HepG2 (cell line): ENCODE measurements at regions not wholly inside any gene's neighbourhood (a gene's known extent, or its start where the extent isn't known, plus 50 kb on each side); places are given as distances from the start of the nearest gene placed in this dataset.

Experiments
- ATAC-seq: fragments of 200-7000 bp; cut with Tn5 transposase; 3 replicates; pipeline ENCODE4 v1.9.1; 2020; ENCODE audit warnings: mild to moderate bottlenecking, moderate library complexity
- BruUV-seq: library from RNA; stranded (reverse); fragments of 400-500 nt; replicated peaks from 2 replicates; lab custom pipeline; 2021; lab: Mats Ljungman, UMichigan
- CTCF ChIA-PET: fragments of 300-600 bp; formaldehyde crosslinking; extraction: SDS; loops from one replicate; lab custom pipeline; 2021; ENCODE audit warnings: low total read pairs, inconsistent platforms, low intra/inter-chr PET ratio; lab: Yijun Ruan, JAX
- POLR2A ChIA-PET: fragments of 350-600 bp; sonication (Branson Sonifier 250); formaldehyde crosslinking; loops from one replicate; lab custom pipeline; 2020; ENCODE audit warnings: antibody characterized with exemption, inconsistent platforms; lab: Yijun Ruan, JAX
- DNase-seq: peaks from one replicate; pipeline ENCODE4 v3.0.0-alpha.2; 2015; ENCODE audit warnings: low spot score
- FAIRE-seq: peaks from 3 replicates; lab custom pipeline; 2011; peaks lifted over from hg19 to GRCh38; lab: Jason Lieb, UNC
- H2AFZ ChIP-seq: one replicate; pipeline ENCODE4 v1.6.1; 2011; ENCODE audit warnings: low read length, inconsistent platforms
- H3K27ac ChIP-seq: fragments of 300-600 bp; 3 replicates; pipeline ENCODE4 v1.8.0; 2011; ENCODE audit warnings: mixed run types, mild to moderate bottlenecking, mixed read lengths, low read length, inconsistent platforms; ENCODE audit not compliant: insufficient read depth; ENCODE audit errors: extremely low read length
- H3K27me3 ChIP-seq, 2 experiments: fragments of 200-600 bp in 1 of 2; 2 replicates in 1 of 2; 3 replicates in 1 of 2; pipeline versions ENCODE4 v1.6.0 to v1.8.0; 2011; ENCODE audit warnings: low read length in 2 of 2, mild to moderate bottlenecking in 2 of 2, moderate library complexity in 2 of 2, inconsistent platforms in 1 of 2; ENCODE audit not compliant: insufficient read depth in 2 of 2, control insufficient read depth in 1 of 2
- H3K36me3 ChIP-seq, 2 experiments: fragments of 200-600 bp in 1 of 2; replicated peaks in 1 of 2; 2 replicates in 1 of 2; 3 replicates in 1 of 2; pipeline versions ENCODE4 v1.5.1 to v1.8.0; 2011; ENCODE audit warnings: low read length in 2 of 2, inconsistent platforms in 1 of 2; ENCODE audit not compliant: insufficient read depth in 2 of 2, control insufficient read depth in 1 of 2
- H3K4me1 ChIP-seq: 2 replicates; pipeline ENCODE4 v1.5.1; 2012; ENCODE audit warnings: low read length, inconsistent platforms; ENCODE audit not compliant: insufficient read depth
- H3K4me2 ChIP-seq: 2 replicates; pipeline ENCODE4 v1.6.0; 2011; ENCODE audit warnings: low read depth, low read length, inconsistent platforms
- H3K4me3 ChIP-seq, 3 experiments: fragments of 200-600 bp in 1 of 3; sonication (generic), shearing (Covaris generic) in 1 of 3; replicated peaks in 1 of 3; 2 replicates each; pipeline ENCODE4 v1.5.1; 2011 to 2016; ENCODE audit warnings: low read length in 3 of 3, inconsistent platforms in 2 of 3, low read depth in 2 of 3, mild to moderate bottlenecking in 2 of 3, control low read depth in 1 of 3, mixed read lengths in 1 of 3; ENCODE audit not compliant: insufficient read depth in 1 of 3
- H3K79me2 ChIP-seq: one replicate; pipeline ENCODE4 v1.6.1; 2011; ENCODE audit warnings: low read length, inconsistent platforms; ENCODE audit not compliant: insufficient read depth
- H3K9ac ChIP-seq: 2 replicates; pipeline ENCODE4 v1.6.0; 2011; ENCODE audit warnings: mild to moderate bottlenecking, low read depth, low read length, inconsistent platforms; ENCODE audit not compliant: insufficient read depth
- H3K9me3 ChIP-seq: 2 replicates; pipeline ENCODE4 v1.5.1; 2012; ENCODE audit warnings: mild to moderate bottlenecking, low read length
- H4K20me1 ChIP-seq: 2 replicates; pipeline ENCODE4 v1.6.0; 2011; ENCODE audit warnings: inconsistent platforms, mild to moderate bottlenecking, low read length, moderate library complexity; ENCODE audit not compliant: insufficient read depth
- BORCS8-MEF2B ChIP-seq: sonication (generic); formaldehyde crosslinking; IDR thresholded peaks from 2 replicates; pipeline ENCODE4 v1.8.0; 2022; ENCODE audit warnings: mild to moderate bottlenecking, missing genetic modification reagents
- FOSL2 ChIP-seq: sonication (generic); formaldehyde crosslinking; IDR thresholded peaks from 2 replicates; pipeline ENCODE4 v1.4.0; 2020; ENCODE audit warnings: missing genetic modification reagents
- KDM5A ChIP-seq: fragments of 200-600 bp; sonication (generic); IDR thresholded peaks from 2 replicates; pipeline ENCODE4 v1.7.0; 2018; ENCODE audit warnings: antibody characterized with exemption, mild to moderate bottlenecking, low read length, borderline replicate concordance
- MATR3 ChIP-seq: sonication (generic); formaldehyde crosslinking; IDR thresholded peaks from 2 replicates; pipeline ENCODE4 v1.4.0; 2020; ENCODE audit warnings: missing genetic modification reagents
- NFKBIZ ChIP-seq: IDR thresholded peaks from 2 replicates; pipeline ENCODE4 v1.6.1; 2018; ENCODE audit warnings: missing genetic modification reagents, missing compliant biosample characterization
- PAWR ChIP-seq: sonication (generic); formaldehyde crosslinking; IDR thresholded peaks from 2 replicates; pipeline ENCODE4 v1.4.0; 2020; ENCODE audit warnings: missing genetic modification reagents, mild to moderate bottlenecking, borderline replicate concordance
- PHB2 ChIP-seq: fragments of 450-650 bp; IDR thresholded peaks from 2 replicates; pipeline ENCODE4 v1.6.1; 2018; ENCODE audit not compliant: partially characterized antibody
- PHF20 ChIP-seq: sonication (generic); formaldehyde crosslinking; IDR thresholded peaks from 2 replicates; pipeline ENCODE4 v1.5.0; 2020; ENCODE audit warnings: mild to moderate bottlenecking, missing genetic modification reagents
- ZBTB2 ChIP-seq: sonication (generic); formaldehyde crosslinking; IDR thresholded peaks from 2 replicates; pipeline ENCODE4 v1.8.0; 2022; ENCODE audit warnings: low read depth, missing genetic modification reagents
- ZFX ChIP-seq: sonication (generic); formaldehyde crosslinking; IDR thresholded peaks from 2 replicates; pipeline ENCODE4 v1.4.0; 2020; ENCODE audit warnings: mild to moderate bottlenecking, low read depth, missing genetic modification reagents, moderate library complexity
- ZNF343 ChIP-seq: sonication (generic); formaldehyde crosslinking; IDR thresholded peaks from 2 replicates; pipeline ENCODE4 v1.4.0; 2020; ENCODE audit warnings: mild to moderate bottlenecking, missing genetic modification reagents
- WGBS: methylation state at CpG from one replicate; pipeline ENCODE4 v1.1.6; 2017; ENCODE audit warnings: low lambda C conversion rate; 5-methylcytosine and 5-hydroxymethylcytosine counted together
- in situ Hi-C: cut with HindIII; loops from 2 replicates; pipeline ENCODE4 v1.10.0; 2017; ENCODE audit warnings: low pct_unique_long_range_greater_than_20kb; ENCODE audit not compliant: extremely low pct_ligation_motif_present
- intact Hi-C: fragments of 100-400 bp; cut with micrococcal nuclease; formaldehyde crosslinking; loops from one replicate; pipeline ENCODE4 v1.10.0; 2022; ENCODE audit not compliant: unreplicated experiment

DNA sequence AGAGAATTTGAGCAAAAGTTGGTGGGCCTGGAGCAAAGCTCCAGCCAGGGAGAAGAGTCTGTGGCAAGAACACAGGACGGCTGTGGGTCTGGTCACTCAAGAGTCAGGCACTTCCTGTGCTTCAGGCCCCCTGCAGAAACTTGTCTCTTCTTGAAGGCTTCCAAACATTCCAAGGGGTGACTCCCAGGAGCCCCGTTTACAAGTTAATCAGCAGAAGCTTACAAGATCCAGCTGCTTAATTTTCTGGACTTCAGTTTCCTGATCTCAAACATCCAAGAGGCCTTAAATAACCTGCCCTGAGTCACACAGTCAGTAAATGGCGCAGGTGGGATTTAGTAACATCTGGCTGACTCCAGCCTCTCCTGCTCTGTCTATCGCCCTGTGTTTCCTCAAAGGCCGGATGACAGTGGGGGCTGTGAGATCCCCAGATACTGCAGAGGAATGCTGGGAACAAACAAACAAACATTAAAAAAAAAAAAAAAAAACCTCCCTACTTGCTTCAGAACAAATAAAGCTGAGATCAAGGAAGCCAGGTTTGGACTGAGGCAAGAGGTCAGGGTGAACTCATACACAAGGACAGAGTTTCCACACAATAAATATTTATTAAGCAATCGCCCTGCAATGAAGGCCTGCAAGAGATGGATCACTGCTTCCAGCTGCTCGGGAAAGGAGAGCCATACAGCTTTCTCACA, 175.4 kb upstream of the RFC3 start (continued):
- TF ChIP-seq MATR3 (no peak), FOSL2 (CRISPR knock-in tag) (peak; percentile 90), ZBTB2 (no peak)

DNA sequence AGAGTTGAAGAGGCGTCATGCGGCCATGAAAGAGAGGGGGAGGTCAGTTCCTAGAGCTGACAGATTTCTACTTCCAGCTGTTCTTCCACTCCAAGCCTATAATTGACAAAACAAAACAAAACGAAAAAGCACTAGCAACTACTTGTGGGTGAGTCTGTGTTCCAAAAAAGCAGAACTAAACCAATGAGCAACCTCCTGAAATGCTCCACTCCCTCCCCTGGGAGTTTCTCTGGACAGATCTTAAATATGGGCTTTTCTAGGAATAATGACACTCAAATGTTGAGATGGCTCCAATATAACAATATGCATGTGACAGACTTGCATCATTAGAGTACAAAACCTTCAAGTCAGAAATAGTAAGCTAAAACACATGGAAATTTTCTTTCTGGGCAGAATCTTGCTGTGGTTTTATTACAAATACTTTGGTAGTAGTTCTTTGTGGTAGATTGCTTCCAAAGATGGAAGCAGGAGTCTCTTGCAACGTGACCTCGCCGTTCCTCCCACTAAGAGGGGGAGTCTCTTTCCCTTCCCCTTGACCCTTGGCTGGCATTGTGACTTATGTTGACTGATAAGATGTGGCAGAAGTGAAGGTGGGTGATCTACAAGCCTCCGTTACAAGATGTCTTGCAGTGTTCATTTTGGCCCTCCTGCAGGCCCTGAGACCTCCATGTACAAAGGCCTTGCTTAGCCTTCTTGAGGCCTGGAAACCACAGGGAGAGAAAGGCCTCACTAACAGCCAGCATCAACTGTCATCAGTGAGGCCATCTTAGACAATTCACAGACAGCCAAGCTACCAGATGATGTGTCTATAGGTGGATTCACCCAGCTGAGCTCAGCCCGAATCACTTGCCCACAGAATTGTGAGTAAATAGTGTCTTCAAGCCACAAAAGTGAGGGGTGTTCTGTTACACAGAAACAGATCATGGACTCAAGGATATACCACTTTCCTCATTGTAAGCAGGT, 173.1 kb upstream of the RFC3 start:
- Histone ChIP-seq H3K9me3 (no peaks in the 10 kb centered on the region), H3K27ac (peak overlapping the region; percentile 97), H3K4me1 (peaks cover 82% of the 10 kb centered on the region), H3K79me2 (peaks cover 16% of the 10 kb centered on the region), H3K36me3 (no peaks in the 10 kb centered on the region), H3K4me3 (no peak overlapping the region), H2AFZ (no peak overlapping the region), H3K27me3 (no peaks in the 10 kb centered on the region), H3K9ac (no peak overlapping the region; the same call in 1 of the 2 replicates), H3K4me2 (no peak overlapping the region), H4K20me1 (no peaks in the 10 kb centered on the region)
- TF ChIP-seq ZFX (CRISPR knock-in tag) (no peak), BORCS8-MEF2B (CRISPR knock-in tag) (no peak), NFKBIZ (CRISPR knock-in tag) (no peak), PAWR (CRISPR knock-in tag) (no peak), KDM5A (no peak), ZNF343 (CRISPR knock-in tag) (no peak), PHB2 (no peak), PHF20 (CRISPR knock-in tag) (no peak)
- ChIA-PET CTCF (no interaction called here), POLR2A (interaction anchor here (2.9 to 8.0 kb wide), 3 partner anchors 34 to 102 kb away, joined by 27 to 127 read pairs (median 47); no protein-coding TSS in a partner anchor)
- WGBS, result 94% methylated on average over 8 of the region's 8 CpGs
- in situ Hi-C loops, result loop anchor here (5.0 kb wide), 1 partner anchor 32 kb away; no protein-coding TSS in a partner anchor
- no peak for DNase-seq
- FAIRE-seq, result no peak
- no peak for ATAC-seq
- intact Hi-C loops, result no loop called here
- no TSS peak for BruUV-seq
